ENCODE measurements at regions not wholly inside any gene's neighbourhood (a gene's known extent, or its start where the extent isn't known, plus 50 kb on each side); places are given as distances from the start of the nearest gene placed in this dataset.

DNA sequence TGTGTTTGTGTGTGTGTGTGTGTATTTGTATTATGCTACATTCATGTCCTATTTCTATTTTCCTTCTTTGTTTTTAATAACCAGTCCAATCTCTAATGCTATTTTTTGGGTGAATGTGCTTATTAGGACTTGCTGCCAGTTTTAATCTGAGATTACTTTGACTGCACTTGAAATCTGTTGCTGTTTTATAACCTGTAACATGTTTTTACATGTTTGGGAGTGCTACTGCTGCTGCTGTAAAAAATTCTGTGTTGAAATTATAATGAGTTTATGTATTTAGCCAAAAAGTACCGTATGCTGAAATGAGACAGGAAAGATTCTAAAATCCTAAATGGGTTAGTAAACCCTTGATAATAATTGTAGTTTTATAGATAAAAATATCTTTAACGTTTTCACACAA, 104.7 kb upstream of the SSBP2 start:
- TF ChIP-seq CEBPB (IDR thresholded peaks at IDR 0.05) (no peak), TAF1 (IDR thresholded peaks at IDR 0.05; ENCODE audit: low read depth) (no peak), TEAD4 (IDR thresholded peaks at IDR 0.05) (no peak), CREB1 (IDR thresholded peaks at IDR 0.05; ENCODE audit: low read depth) (no peak), NFIC (IDR thresholded peaks at IDR 0.05) (no peak), FOXM1 (IDR thresholded peaks at IDR 0.05; ENCODE audit: borderline replicate concordance, low read depth) (no peak), TCF12 (IDR thresholded peaks at IDR 0.05; ENCODE audit: low read depth) (no peak), EP300 (IDR thresholded peaks at IDR 0.05; ENCODE audit: borderline replicate concordance) (no peak), YY1 (IDR thresholded peaks at IDR 0.05; ENCODE audit: low read depth) (no peak), RAD21 (IDR thresholded peaks at IDR 0.05; ENCODE audit: low read depth) (no peak), EGR1 (IDR thresholded peaks at IDR 0.05) (no peak), ZBTB7A (IDR thresholded peaks at IDR 0.05; ENCODE audit: low read depth) (no peak)
- TF ChIP-seq, protein P1, sequence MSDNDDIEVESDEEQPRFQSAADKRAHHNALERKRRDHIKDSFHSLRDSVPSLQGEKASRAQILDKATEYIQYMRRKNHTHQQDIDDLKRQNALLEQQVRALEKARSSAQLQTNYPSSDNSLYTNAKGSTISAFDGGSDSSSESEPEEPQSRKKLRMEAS (IDR thresholded peaks at IDR 0.05), result no peak
- TF ChIP-seq, protein P2, sequence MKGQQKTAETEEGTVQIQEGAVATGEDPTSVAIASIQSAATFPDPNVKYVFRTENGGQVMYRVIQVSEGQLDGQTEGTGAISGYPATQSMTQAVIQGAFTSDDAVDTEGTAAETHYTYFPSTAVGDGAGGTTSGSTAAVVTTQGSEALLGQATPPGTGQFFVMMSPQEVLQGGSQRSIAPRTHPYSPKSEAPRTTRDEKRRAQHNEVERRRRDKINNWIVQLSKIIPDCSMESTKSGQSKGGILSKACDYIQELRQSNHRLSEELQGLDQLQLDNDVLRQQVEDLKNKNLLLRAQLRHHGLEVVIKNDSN (IDR thresholded peaks at IDR 0.05), result no peak
- TF ChIP-seq, protein P3, sequence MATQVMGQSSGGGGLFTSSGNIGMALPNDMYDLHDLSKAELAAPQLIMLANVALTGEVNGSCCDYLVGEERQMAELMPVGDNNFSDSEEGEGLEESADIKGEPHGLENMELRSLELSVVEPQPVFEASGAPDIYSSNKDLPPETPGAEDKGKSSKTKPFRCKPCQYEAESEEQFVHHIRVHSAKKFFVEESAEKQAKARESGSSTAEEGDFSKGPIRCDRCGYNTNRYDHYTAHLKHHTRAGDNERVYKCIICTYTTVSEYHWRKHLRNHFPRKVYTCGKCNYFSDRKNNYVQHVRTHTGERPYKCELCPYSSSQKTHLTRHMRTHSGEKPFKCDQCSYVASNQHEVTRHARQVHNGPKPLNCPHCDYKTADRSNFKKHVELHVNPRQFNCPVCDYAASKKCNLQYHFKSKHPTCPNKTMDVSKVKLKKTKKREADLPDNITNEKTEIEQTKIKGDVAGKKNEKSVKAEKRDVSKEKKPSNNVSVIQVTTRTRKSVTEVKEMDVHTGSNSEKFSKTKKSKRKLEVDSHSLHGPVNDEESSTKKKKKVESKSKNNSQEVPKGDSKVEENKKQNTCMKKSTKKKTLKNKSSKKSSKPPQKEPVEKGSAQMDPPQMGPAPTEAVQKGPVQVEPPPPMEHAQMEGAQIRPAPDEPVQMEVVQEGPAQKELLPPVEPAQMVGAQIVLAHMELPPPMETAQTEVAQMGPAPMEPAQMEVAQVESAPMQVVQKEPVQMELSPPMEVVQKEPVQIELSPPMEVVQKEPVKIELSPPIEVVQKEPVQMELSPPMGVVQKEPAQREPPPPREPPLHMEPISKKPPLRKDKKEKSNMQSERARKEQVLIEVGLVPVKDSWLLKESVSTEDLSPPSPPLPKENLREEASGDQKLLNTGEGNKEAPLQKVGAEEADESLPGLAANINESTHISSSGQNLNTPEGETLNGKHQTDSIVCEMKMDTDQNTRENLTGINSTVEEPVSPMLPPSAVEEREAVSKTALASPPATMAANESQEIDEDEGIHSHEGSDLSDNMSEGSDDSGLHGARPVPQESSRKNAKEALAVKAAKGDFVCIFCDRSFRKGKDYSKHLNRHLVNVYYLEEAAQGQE (IDR thresholded peaks at IDR 0.05; ENCODE audit: low read depth), result no peak

DNA sequence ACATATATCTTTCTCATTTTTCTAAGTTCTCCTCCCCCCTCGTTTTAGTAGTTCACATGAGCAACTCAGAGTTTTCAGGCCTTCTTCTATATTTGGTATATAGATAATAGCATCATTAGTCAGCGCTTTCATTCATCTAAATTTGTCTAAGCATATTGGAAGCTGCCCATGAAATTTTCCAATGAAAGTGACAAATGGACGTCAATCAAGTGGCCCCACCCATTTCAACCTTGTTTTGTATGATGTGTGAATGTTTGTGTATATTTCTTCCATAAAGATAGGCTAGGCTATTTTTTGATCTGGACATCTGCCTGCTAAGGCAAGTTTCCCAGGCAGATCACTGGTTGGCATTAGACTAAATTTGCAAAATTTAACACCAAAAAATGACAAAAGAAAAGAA, 104.0 kb upstream of the SSBP2 start:
- no peak for TF ChIP-seq TAF1 (IDR thresholded peaks at IDR 0.05; ENCODE audit: low read depth)
- TF ChIP-seq TEAD4 (IDR thresholded peaks at IDR 0.05), result no peak
- no peak for TF ChIP-seq NFIC (IDR thresholded peaks at IDR 0.05)
- no peak for TF ChIP-seq EP300 (IDR thresholded peaks at IDR 0.05; ENCODE audit: borderline replicate concordance)
- no peak for TF ChIP-seq YY1 (IDR thresholded peaks at IDR 0.05; ENCODE audit: low read depth)
- no peak for TF ChIP-seq TCF12 (IDR thresholded peaks at IDR 0.05; ENCODE audit: low read depth)
- TF ChIP-seq ZBTB7A (IDR thresholded peaks at IDR 0.05; ENCODE audit: low read depth), result no peak
- TF ChIP-seq CREB1 (IDR thresholded peaks at IDR 0.05; ENCODE audit: low read depth), result no peak
- TF ChIP-seq, protein P2 (IDR thresholded peaks at IDR 0.05), result no peak
- TF ChIP-seq, protein P3 (IDR thresholded peaks at IDR 0.05; ENCODE audit: low read depth), result no peak

DNA sequence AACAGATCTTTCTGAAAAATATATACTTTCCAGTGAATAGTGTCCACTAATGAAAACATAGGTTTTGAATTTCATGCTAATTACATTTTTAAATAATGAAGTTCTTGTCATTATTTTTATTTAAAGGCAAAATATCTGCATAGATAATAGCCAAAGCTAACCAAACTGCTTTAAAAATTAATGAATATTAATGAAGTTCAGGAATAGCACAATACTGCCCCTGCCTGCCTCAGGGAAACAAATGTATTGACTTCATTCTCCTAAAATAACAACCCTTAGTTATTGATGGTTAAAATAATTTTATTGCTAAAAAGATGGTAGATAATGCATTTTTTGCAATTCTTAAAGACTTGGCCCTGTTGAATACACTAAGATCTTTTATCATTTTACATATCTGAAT, 103.6 kb upstream of the SSBP2 start:
- TF ChIP-seq NFIC (IDR thresholded peaks at IDR 0.05) (no peak), EP300 (IDR thresholded peaks at IDR 0.05; ENCODE audit: borderline replicate concordance) (no peak), RAD21 (IDR thresholded peaks at IDR 0.05; ENCODE audit: low read depth) (no peak), YY1 (IDR thresholded peaks at IDR 0.05; ENCODE audit: low read depth) (no peak), CEBPB (IDR thresholded peaks at IDR 0.05) (no peak), TEAD4 (IDR thresholded peaks at IDR 0.05) (no peak), EGR1 (IDR thresholded peaks at IDR 0.05) (no peak), FOXM1 (IDR thresholded peaks at IDR 0.05; ENCODE audit: borderline replicate concordance, low read depth) (no peak), ZBTB7A (IDR thresholded peaks at IDR 0.05; ENCODE audit: low read depth) (no peak), TCF12 (IDR thresholded peaks at IDR 0.05; ENCODE audit: low read depth) (no peak), TAF1 (IDR thresholded peaks at IDR 0.05; ENCODE audit: low read depth) (no peak)
- TF ChIP-seq, protein P3 (IDR thresholded peaks at IDR 0.05; ENCODE audit: low read depth), result no peak
- TF ChIP-seq, protein P1 (IDR thresholded peaks at IDR 0.05), result no peak

DNA sequence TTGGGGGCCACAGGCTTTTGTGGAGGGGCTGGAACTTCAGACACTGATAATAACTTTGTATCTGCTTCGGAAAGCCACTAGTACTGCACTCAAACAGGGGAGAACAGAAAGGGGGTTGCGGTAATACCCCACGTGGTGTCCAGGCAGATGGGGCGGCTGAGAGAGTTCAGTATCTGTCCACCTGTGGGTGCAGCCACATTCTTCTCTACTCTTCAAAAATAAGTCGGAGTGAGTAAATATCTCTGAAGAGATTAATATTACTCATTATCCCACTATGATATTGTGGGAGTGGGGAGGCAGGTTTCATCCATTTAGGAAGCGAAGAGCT, 102.1 kb upstream of the SSBP2 start:
- no peak for TF ChIP-seq FOXM1 (IDR thresholded peaks at IDR 0.05; ENCODE audit: borderline replicate concordance, low read depth)
- no peak for TF ChIP-seq TCF12 (IDR thresholded peaks at IDR 0.05; ENCODE audit: low read depth)
- TF ChIP-seq ZBTB7A (IDR thresholded peaks at IDR 0.05; ENCODE audit: low read depth), result no peak
- no peak for TF ChIP-seq NFIC (IDR thresholded peaks at IDR 0.05)
- no peak for TF ChIP-seq YY1 (IDR thresholded peaks at IDR 0.05; ENCODE audit: low read depth)
- TF ChIP-seq TAF1 (IDR thresholded peaks at IDR 0.05; ENCODE audit: low read depth), result no peak
- TF ChIP-seq CREB1 (IDR thresholded peaks at IDR 0.05; ENCODE audit: low read depth), result no peak
- TF ChIP-seq RAD21 (IDR thresholded peaks at IDR 0.05; ENCODE audit: low read depth), result no peak
- no peak for TF ChIP-seq TEAD4 (IDR thresholded peaks at IDR 0.05)

Data from Ishikawa (cell line).